ENCODE measurements at regions not wholly inside any gene's neighbourhood (a gene's known extent, or its start where the extent isn't known, plus 50 kb on each side); places are given as distances from the start of the nearest gene placed in this dataset.

GRCh38 chr13:99893567-99893966, 78.0 kb downstream of the ZIC5 start:
- no peak for DNase-seq (ENCODE audit: low read depth in 3 of 3, low spot score in 1 of 3)

DNA sequence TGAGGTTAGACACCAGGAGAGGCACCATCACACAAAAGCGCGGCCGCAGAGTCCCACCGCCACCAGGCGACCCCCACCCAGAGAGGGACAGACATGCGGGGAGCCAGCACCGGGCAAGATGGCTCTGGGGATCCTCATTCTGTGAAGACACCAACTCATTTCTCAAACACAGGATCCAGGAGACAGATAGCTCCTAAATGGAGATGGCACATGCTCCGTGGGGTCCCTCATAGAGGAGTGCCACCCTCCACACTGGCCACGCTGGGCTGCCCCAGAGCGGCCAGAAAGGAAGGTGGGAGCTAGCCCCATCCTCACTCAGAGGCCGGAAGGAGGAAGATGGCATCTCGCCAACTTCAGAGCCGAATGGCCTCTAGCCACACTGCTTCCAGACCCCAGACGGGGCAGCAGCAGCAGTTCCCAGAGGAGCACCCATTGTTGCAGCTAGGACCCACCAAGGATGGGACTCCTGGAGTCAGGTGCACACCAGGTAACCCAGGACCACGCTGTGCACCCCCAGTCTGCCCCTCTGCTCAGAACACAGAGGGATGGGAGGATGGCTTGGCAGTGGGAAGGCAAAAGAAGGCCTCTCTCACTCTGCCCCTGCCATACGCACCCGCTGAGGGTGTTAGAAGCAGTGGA, 78.6 kb downstream of the ZIC5 start:
- DNase-seq (ENCODE audit: low read depth in 3 of 3, low spot score in 1 of 3): no peak

DNA sequence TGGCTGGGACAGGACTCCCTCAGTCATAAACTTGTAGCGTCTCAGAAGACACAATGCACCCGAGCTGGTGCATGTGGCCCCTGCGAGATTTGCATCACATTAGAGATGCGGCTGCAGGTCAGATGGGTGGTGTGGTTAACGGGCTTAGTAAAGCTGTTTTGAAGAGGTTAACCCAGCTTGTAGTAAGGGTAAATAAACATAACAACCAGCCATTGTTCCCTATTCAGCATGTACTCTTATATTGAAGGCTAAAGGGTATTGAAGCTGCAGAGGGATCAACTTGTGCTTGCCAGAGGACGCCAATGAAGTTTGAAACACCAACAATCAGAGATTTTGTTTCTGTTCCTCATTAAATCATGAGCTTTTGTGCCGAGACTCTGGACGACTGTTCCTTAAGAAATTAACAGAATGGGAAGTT, 79.4 kb downstream of the ZIC5 start:
- DNase-seq (ENCODE audit: low read depth in 3 of 3, low spot score in 1 of 3): no peak

- no peak for DNase-seq (ENCODE audit: low read depth in 3 of 3, low spot score in 1 of 3)
Measured at GRCh38 chr13:99886706-99887105, 84.9 kb downstream of the ZIC5 start.

GRCh38 chr13:99884913-99885312, 86.7 kb downstream of the ZIC5 start:
- no peak for DNase-seq (ENCODE audit: low read depth in 3 of 3, low spot score in 1 of 3)

GRCh38 chr13:99883805-99884204, 87.8 kb downstream of the ZIC5 start:
- no peak for DNase-seq (ENCODE audit: low read depth in 3 of 3, low spot score in 1 of 3)

- no peak for DNase-seq (ENCODE audit: low read depth in 3 of 3, low spot score in 1 of 3)
Measured at GRCh38 chr13:99878921-99879610, 92.5 kb downstream of the ZIC5 start.

- no peak for DNase-seq (ENCODE audit: low read depth in 3 of 3, low spot score in 1 of 3)
Measured at GRCh38 chr13:99876651-99877050, 94.9 kb downstream of the ZIC5 start.

DNA sequence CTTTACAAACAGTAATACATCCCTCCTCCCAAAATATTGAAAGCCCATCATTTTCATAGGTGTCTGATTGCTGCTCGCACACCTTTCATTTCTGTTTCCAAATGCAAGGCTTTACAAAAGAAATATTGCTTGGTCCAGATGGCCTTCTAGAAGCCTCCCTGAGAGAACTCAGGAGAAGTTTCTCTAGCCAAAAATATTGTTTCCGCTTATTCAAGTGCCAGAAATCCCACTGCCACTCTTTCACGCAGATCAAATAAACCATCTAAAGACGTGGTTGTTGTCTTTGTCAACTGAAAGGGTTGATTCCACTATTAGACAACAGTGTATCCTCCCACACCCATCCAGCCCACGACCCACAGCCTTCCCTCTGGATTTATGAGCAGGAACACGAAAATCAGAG, 96.2 kb downstream of the ZIC5 start:
- DNase-seq (ENCODE audit: low read depth in 3 of 3, low spot score in 1 of 3): no peak

GRCh38 chr13:99873832-99874430, 97.6 kb downstream of the ZIC5 start:
- DNase-seq (ENCODE audit: low read depth in 3 of 3, low spot score in 1 of 3): no peak

GRCh38 chr13:99873141-99873540, 98.4 kb downstream of the ZIC5 start:
- DNase-seq (ENCODE audit: low read depth in 3 of 3, low spot score in 1 of 3): no peak

GRCh38 chr13:99871249-99871898, 100.2 kb downstream of the ZIC5 start:
- no peak for DNase-seq (ENCODE audit: low read depth in 3 of 3, low spot score in 1 of 3)

GRCh38 chr13:99870541-99870940, 101.0 kb downstream of the ZIC5 start:
- no peak for DNase-seq (ENCODE audit: low read depth in 3 of 3, low spot score in 1 of 3)

DNA sequence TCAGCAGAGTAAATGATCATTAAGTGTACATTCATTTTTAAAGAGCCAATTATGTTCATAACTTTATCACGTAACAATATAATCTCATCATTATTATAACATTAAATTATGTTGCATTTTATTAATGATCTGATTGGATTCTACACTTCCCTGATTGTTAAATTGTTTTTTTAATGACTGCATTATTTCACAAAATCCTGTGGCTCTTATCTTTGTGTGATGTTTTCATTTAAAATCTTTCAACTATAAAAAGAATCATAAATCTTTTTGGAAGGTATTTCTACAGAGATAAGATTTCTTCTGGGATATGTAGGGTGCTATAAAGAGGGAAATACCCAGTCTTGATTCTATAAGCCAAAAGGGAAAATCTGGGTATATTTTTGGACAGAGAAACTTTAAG, 101.7 kb downstream of the ZIC5 start:
- no peak for DNase-seq (ENCODE audit: low read depth in 3 of 3, low spot score in 1 of 3)

GRCh38 chr13:99868767-99869166, 102.8 kb downstream of the ZIC5 start:
- DNase-seq (ENCODE audit: low read depth in 3 of 3, low spot score in 1 of 3): no peak

DNA sequence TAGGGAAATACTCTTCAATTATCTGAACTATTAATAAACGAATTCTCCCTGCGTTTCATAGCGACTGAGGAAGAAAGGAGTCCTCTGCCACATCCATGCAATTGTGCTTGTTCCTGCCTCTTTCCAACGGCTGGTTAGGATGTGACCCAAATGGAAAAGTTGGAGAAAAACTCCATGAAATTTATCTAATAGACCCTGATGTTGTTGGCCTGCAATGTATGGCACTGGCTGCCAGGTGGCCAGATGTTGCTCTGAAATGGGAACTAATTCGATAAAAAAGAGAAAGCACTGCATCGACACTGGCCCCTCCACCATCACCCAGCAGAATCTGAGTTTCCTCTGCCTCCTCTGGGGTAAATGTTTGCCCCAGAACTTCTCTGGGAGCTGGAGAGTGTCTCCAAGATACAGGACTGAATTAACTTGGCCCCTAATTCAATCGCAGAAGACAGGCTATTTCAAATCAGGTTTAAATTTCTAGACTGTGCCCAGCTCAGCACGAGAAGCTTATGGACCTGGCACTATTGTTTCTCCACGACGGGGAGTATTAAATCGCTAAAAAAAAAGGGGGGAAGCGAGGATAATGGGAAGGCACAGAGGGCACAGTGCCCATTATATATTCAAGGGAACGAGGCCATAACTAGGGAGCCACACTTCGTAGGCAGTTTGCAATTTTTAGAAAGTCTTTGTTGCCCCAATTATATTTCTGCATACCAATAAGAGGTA, 103.9 kb downstream of the ZIC5 start:
- DNase-seq (ENCODE audit: low read depth in 3 of 3, low spot score in 1 of 3): no peak

- DNase-seq (ENCODE audit: low read depth in 3 of 3, low spot score in 1 of 3): no peak
Measured at GRCh38 chr13:99866781-99867180, 104.8 kb downstream of the ZIC5 start.

DNA sequence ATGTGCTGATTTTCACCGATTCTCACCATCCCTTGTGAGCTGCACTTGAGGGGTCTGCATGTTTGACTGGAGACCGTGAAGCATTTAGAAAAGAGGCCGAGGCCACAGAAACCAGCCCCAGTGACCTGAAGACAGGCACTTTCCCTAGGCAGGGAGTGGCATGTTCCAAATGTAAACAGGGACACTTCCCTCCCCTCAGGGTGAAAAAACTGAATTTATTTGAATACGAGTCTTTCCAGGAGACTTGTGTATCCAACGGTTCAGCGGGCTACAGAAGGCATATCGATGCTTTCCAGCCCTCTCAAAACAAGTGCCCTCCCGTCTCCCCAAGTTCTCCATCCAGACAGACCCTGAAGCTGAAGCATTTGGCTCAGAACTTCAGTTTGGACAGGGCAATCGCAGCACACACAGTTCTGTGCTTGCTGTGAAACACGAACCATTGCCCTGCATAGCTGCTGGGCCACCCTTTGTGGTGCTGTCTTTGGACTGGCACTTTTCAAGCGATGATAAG, 106.1 kb downstream of the ZIC5 start:
- no peak for DNase-seq (ENCODE audit: low read depth in 3 of 3, low spot score in 1 of 3)

DNA sequence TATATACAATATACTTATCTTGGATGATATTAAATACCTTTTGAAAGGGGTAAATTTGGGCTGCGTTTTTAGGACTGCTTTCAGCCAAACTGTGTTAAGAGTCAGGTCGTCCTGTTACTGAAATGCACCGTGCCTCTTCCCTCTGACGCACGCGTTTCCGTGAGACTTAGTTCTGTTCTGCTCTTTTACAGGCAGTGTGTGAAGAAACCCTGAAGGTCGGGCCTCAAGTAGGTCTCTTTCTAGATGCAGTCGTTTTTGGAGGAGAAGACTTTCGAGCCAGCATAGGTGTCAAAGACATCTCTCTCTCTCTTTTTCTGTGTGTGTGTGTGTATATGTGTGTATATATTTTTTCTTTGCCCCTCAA, 107.0 kb downstream of the ZIC5 start:
- DNase-seq (ENCODE audit: low read depth in 3 of 3, low spot score in 1 of 3): no peak

DNA sequence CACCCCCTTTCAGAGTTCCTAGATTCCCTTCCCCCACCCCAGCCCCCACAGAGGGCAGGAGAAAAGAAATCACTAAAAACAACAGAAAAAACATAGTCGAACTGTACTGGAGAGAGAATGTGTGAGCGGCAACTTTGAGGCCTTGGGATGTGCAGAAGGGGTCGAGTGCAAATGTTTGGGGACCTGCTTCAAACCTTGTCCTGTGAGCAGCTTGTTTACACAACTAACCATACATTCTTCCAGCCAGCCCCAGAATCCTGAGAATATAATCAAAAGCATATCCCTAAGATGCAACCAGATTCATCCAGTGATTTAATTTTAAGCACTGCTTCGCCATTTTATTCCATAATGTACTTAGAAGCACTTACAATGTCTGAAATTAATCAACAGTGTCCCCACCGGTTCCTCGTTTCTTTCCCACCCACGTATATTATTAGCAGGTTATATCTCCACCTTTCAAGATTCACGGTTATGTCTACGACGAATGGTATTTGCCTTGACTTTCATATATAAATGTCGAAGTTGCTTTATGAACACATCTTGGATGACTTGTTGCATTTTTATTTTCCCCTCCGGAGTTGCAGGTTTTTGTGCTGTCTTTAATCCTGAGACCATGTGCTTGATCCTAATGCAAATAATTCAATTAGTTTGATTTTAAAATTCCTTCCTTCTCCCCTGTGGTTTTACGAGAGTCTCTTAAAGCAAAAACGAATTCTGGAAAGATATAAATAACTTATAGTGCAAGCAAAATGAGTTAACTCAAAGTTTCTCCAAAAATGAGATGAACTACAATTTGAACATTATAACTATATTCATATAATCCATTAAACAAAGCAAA, 107.6 kb downstream of the ZIC5 start:
- DNase-seq (ENCODE audit: low read depth in 3 of 3, low spot score in 1 of 3): no peak
